ENCODE measurements at regions not wholly inside any gene's neighbourhood (a gene's known extent, or its start where the extent isn't known, plus 50 kb on each side); places are given as distances from the start of the nearest gene placed in this dataset.

DNA sequence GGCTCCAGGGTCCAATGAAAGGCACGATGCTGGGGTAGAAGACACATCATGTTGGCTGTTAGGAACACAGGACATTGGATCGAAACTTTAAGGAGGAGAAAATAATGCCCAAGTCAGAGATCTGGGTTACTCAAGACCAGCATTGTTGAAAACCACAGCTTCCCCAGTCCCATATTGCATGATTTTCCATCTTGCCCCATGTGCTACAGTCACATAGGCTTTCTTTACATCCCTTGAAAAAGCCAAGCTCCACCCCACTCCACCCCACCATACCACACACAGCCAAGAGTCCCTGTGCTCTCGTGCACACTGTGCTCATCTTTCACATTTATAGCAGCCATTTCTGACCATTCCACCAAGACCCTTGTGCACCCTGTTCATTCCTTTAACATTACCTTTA is 636.2 kb downstream of the DIAPH3 start:
- TF ChIP-seq, protein P1, sequence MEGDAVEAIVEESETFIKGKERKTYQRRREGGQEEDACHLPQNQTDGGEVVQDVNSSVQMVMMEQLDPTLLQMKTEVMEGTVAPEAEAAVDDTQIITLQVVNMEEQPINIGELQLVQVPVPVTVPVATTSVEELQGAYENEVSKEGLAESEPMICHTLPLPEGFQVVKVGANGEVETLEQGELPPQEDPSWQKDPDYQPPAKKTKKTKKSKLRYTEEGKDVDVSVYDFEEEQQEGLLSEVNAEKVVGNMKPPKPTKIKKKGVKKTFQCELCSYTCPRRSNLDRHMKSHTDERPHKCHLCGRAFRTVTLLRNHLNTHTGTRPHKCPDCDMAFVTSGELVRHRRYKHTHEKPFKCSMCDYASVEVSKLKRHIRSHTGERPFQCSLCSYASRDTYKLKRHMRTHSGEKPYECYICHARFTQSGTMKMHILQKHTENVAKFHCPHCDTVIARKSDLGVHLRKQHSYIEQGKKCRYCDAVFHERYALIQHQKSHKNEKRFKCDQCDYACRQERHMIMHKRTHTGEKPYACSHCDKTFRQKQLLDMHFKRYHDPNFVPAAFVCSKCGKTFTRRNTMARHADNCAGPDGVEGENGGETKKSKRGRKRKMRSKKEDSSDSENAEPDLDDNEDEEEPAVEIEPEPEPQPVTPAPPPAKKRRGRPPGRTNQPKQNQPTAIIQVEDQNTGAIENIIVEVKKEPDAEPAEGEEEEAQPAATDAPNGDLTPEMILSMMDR (IDR thresholded peaks at IDR 0.05) = no peak
- TF ChIP-seq EZH2 (IDR thresholded peaks at IDR 0.05; ENCODE audit: borderline replicate concordance, insufficient read depth, low read depth, low read length, poor library complexity, severe bottlenecking) = no peak
